HCT116 (cell line): ENCODE measurements at regions not wholly inside any gene's neighbourhood (a gene's known extent, or its start where the extent isn't known, plus 50 kb on each side); places are given as distances from the start of the nearest gene placed in this dataset.

ENCODE experiments used
- ATAC-seq: fragments of 200-7000 bp; cut with Tn5 transposase; 2 replicates; pipeline ENCODE4 v1.9.1; 2020; ENCODE audit warnings: mild to moderate bottlenecking, moderate library complexity
- BruUV-seq: library from RNA; stranded (reverse); fragments of 400-500 nt; replicated peaks from 2 replicates; lab custom pipeline; 2021; lab: Mats Ljungman, UMichigan
- CTCF ChIA-PET: fragments of 300-600 bp; sonication (Branson Sonifier 250); formaldehyde crosslinking; loops from one replicate; lab custom pipeline; 2021; ENCODE audit warnings: antibody characterized with exemption; lab: Charles Lee
- POLR2A ChIA-PET: fragments of 300-600, 350-600 bp; sonication (Branson Sonifier 250); formaldehyde crosslinking; loops from one replicate; lab custom pipeline; 2021; ENCODE audit warnings: antibody characterized with exemption; lab: Charles Lee
- RAD21 ChIA-PET, 2 experiments: fragments of 300-600 bp; sonication (Branson Sonifier 250); formaldehyde crosslinking; loops; one replicate each; lab custom pipeline; 2023; ENCODE audit warnings: low total read pairs in 2 of 2; ENCODE audit not compliant: uncharacterized antibody in 2 of 2, unreplicated experiment in 2 of 2, low non-redundant PET in 1 of 2; lab: Charles Lee
- DNase-seq: peaks from one replicate; pipeline ENCODE4 v3.0.0-alpha.2; 2010; ENCODE audit warnings: low read depth, low spot score
- H2AFZ ChIP-seq: fragments of 200-600 bp; shearing (Covaris generic), sonication (generic); 2 replicates; pipeline ENCODE4 v1.6.1; 2017; ENCODE audit warnings: low read depth, mixed run types, mixed read lengths, antibody characterized with exemption, low read length; ENCODE audit not compliant: poor library complexity, severe bottlenecking
- H3K27ac ChIP-seq: 2 replicates; pipeline ENCODE4 v1.5.1; 2012; ENCODE audit warnings: low read depth, low read length
- H3K27me3 ChIP-seq: fragments of 200-600 bp; sonication (generic); 2 replicates; pipeline ENCODE4 v1.6.1; 2016; ENCODE audit warnings: mixed run types, low read length, mixed read lengths; ENCODE audit not compliant: insufficient read depth
- H3K36me3 ChIP-seq, 2 experiments: fragments of 200-500 bp in 1 of 2; fragments of 200-600 bp in 1 of 2; sonication (Bioruptor generic) in 1 of 2; sonication (generic) in 1 of 2; 2 replicates each; pipeline versions ENCODE4 v1.5.1 to v1.6.1; 2014 to 2016; ENCODE audit warnings: low read length in 2 of 2, inconsistent platforms in 1 of 2, mixed read lengths in 1 of 2, mixed run types in 1 of 2; ENCODE audit not compliant: insufficient read depth in 2 of 2, control insufficient read depth in 1 of 2
- H3K4me1 ChIP-seq, 2 experiments: fragments of 200-600 bp in 1 of 2; sonication (generic) in 1 of 2; 2 replicates each; pipeline versions ENCODE4 v1.5.1 to v1.6.1; 2012 to 2017; ENCODE audit warnings: low read length in 2 of 2, inconsistent platforms in 1 of 2, mild to moderate bottlenecking in 1 of 2, mixed read lengths in 1 of 2, mixed run types in 1 of 2, moderate library complexity in 1 of 2; ENCODE audit not compliant: insufficient read depth in 2 of 2, control insufficient read depth in 1 of 2
- H3K4me2 ChIP-seq: fragments of 200-600 bp; sonication (generic); 2 replicates; pipeline ENCODE4 v1.6.1; 2017; ENCODE audit warnings: mixed run types, low read length, mixed read lengths
- H3K4me3 ChIP-seq, 2 experiments: fragments of 200-600 bp in 1 of 2; sonication (generic) in 1 of 2; replicated peaks in 1 of 2; 2 replicates each; pipeline ENCODE4 v1.5.1; 2011 to 2016; ENCODE audit warnings: low read length in 2 of 2, control low read depth in 1 of 2, low read depth in 1 of 2, mild to moderate bottlenecking in 1 of 2, mixed read lengths in 1 of 2, mixed run types in 1 of 2
- H3K79me2 ChIP-seq: fragments of 200-600 bp; sonication (generic); 2 replicates; pipeline ENCODE4 v1.6.1; 2017; ENCODE audit warnings: mild to moderate bottlenecking, mixed run types, low read length, moderate library complexity, mixed read lengths; ENCODE audit not compliant: insufficient read depth
- H3K9ac ChIP-seq: fragments of 200-600 bp; sonication (generic); 2 replicates; pipeline ENCODE4 v1.6.1; 2016; ENCODE audit warnings: low read length, mixed read lengths
- H3K9me2 ChIP-seq: fragments of 200-600 bp; sonication (generic), shearing (Covaris generic); 2 replicates; pipeline ENCODE4 v1.6.1; 2017; ENCODE audit warnings: mixed run types, mild to moderate bottlenecking, moderate library complexity; ENCODE audit not compliant: insufficient read depth
- H3K9me3 ChIP-seq, 2 experiments: fragments of 200-500 bp in 1 of 2; fragments of 200-600 bp in 1 of 2; sonication (Bioruptor generic) in 1 of 2; sonication (generic) in 1 of 2; 2 replicates each; pipeline ENCODE4 v1.6.1; 2014 to 2017; ENCODE audit warnings: low read length in 2 of 2, mixed read lengths in 2 of 2, inconsistent platforms in 1 of 2, low read depth in 1 of 2, mild to moderate bottlenecking in 1 of 2, mixed run types in 1 of 2, moderate library complexity in 1 of 2; ENCODE audit not compliant: control insufficient read depth in 1 of 2, insufficient read depth in 1 of 2
- H4K20me1 ChIP-seq: fragments of 200-600 bp; sonication (generic), shearing (Covaris generic); 2 replicates; pipeline ENCODE4 v1.6.1; 2017; ENCODE audit warnings: mixed run types, mild to moderate bottlenecking, moderate library complexity; ENCODE audit not compliant: insufficient read depth
- CEBPB ChIP-seq: IDR thresholded peaks from 2 replicates; pipeline ENCODE4 v1.6.1; 2012; ENCODE audit warnings: low read depth
- EGR1 ChIP-seq: IDR thresholded peaks from 2 replicates; pipeline ENCODE4 v1.6.1; 2012; ENCODE audit warnings: low read depth
- ELF1 ChIP-seq: IDR thresholded peaks from 2 replicates; pipeline ENCODE4 v1.6.1; 2012; ENCODE audit warnings: low read depth, borderline replicate concordance
- EZH2 ChIP-seq: fragments of 200-600 bp; sonication (generic); IDR thresholded peaks from 2 replicates; pipeline ENCODE4 v1.6.1; 2017; ENCODE audit warnings: antibody characterized with exemption, mixed run types
- EZH2phosphoT487 ChIP-seq: fragments of 200-600 bp; IDR thresholded peaks from 2 replicates; pipeline ENCODE4 v1.6.1; 2018; ENCODE audit warnings: antibody characterized with exemption, borderline replicate concordance
- RAD21 ChIP-seq: IDR thresholded peaks from 2 replicates; pipeline ENCODE4 v1.6.1; 2012; ENCODE audit warnings: low read depth, mild to moderate bottlenecking
- REST ChIP-seq: IDR thresholded peaks from 2 replicates; pipeline ENCODE4 v1.6.1; 2012; ENCODE audit warnings: low read depth
- SIN3A ChIP-seq: IDR thresholded peaks from 2 replicates; pipeline ENCODE4 v1.6.1; 2012; ENCODE audit warnings: low read depth
- SP1 ChIP-seq: IDR thresholded peaks from 2 replicates; pipeline ENCODE4 v1.6.1; 2012; ENCODE audit warnings: low read depth
- SRF ChIP-seq: IDR thresholded peaks from 2 replicates; pipeline ENCODE4 v1.6.1; 2012; ENCODE audit warnings: low read depth
- YY1 ChIP-seq: IDR thresholded peaks from 2 replicates; pipeline ENCODE4 v1.6.1; 2011; ENCODE audit warnings: low read length, low read depth, moderate library complexity, mild to moderate bottlenecking; ENCODE audit not compliant: insufficient replicate concordance; ENCODE audit errors: extremely low read depth
- ZBTB33 ChIP-seq: IDR thresholded peaks from 2 replicates; pipeline ENCODE4 v1.6.1; 2011; ENCODE audit warnings: mild to moderate bottlenecking, low read length, moderate library complexity; ENCODE audit not compliant: insufficient replicate concordance; ENCODE audit errors: extremely low read depth
- intact Hi-C: fragments of 100-400 bp; cut with micrococcal nuclease; formaldehyde crosslinking; loops from 2 replicates; pipeline ENCODE4 v1.10.0; 2022
- TF ChIP-seq, protein P1 (sequence below): IDR thresholded peaks from 2 replicates; pipeline ENCODE4 v1.6.1; 2012

- no peak overlapping the region for H3K9ac ChIP-seq
- H3K79me2 ChIP-seq: no peaks in the 10 kb centered on the region
- no peaks in the 10 kb centered on the region for H3K27me3 ChIP-seq
- H2AFZ ChIP-seq: no peak overlapping the region
- no peaks in the 10 kb centered on the region for H3K36me3 ChIP-seq
- no peaks in the 10 kb centered on the region for H3K4me1 ChIP-seq
- BruUV-seq: no TSS peak
- no peak overlapping the region for H3K4me2 ChIP-seq
- ChIA-PET POLR2A (no interaction called here), RAD21 (no interaction called here), CTCF (no interaction called here)
- ATAC-seq (no peak), DNase-seq (no peak)
- intact Hi-C loops: no loop called here
- H3K27ac ChIP-seq: no peak overlapping the region
- H3K4me3 ChIP-seq: no peak overlapping the region
- no peaks in the 10 kb centered on the region for H3K9me2 ChIP-seq
- no peaks in the 10 kb centered on the region for H4K20me1 ChIP-seq
- TF ChIP-seq EZH2phosphoT487: no peak
- TF ChIP-seq EZH2: no peak
- no peak for TF ChIP-seq RAD21
- TF ChIP-seq YY1: no peak
- TF ChIP-seq ZBTB33: no peak
- TF ChIP-seq EGR1: no peak
- no peak for TF ChIP-seq SRF
- H3K9me3 ChIP-seq: peaks cover 13 to 31% of the 10 kb centered on the region in 2 experiments; a peak in 2 of 4 replicates
Observed at GRCh38 chr9:12133416-12133815, 559.8 kb upstream of the TYRP1 start.

DNA sequence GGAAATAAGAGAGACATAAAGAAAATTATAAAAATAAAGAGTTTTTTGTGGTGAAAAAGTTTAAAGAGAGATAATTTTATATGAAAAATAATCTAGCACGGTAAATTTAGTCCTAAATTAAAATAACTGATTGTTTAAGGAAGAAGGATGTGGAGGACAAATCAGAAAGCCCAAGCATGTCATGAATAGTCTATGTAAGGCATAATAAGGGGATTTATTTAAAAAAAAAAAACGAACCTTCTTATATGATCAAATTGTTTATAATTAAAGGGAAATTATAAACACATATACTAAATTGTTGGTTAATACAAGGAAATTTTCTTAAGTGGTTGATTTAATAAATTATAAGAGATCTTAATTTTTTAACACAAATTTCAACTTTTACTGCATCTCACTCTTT is 551.8 kb upstream of the TYRP1 start:
- ChIA-PET CTCF (no interaction called here), POLR2A (no interaction called here), RAD21 (no interaction called here)
- H3K27ac ChIP-seq: no peak overlapping the region
- H3K4me1 ChIP-seq: no peaks in the 10 kb centered on the region
- H3K9me2 ChIP-seq: no peaks in the 10 kb centered on the region
- no peak overlapping the region for H3K4me3 ChIP-seq
- DNase-seq: no peak
- intact Hi-C loops: no loop called here
- H3K79me2 ChIP-seq: no peaks in the 10 kb centered on the region
- no peak overlapping the region for H2AFZ ChIP-seq
- no peaks in the 10 kb centered on the region for H4K20me1 ChIP-seq
- BruUV-seq: no TSS peak
- H3K9ac ChIP-seq: no peak overlapping the region
- peaks cover 31 to 35% of the 10 kb centered on the region in 2 experiments; a peak in 3 of 4 replicates for H3K9me3 ChIP-seq
- H3K27me3 ChIP-seq: no peaks in the 10 kb centered on the region
- H3K4me2 ChIP-seq: no peak overlapping the region
- ATAC-seq: no peak
- H3K36me3 ChIP-seq: no peaks in the 10 kb centered on the region
- TF ChIP-seq, protein P1, sequence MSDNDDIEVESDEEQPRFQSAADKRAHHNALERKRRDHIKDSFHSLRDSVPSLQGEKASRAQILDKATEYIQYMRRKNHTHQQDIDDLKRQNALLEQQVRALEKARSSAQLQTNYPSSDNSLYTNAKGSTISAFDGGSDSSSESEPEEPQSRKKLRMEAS: no peak
- no peak for TF ChIP-seq SP1
- TF ChIP-seq CEBPB: no peak
- no peak for TF ChIP-seq ZBTB33
- TF ChIP-seq ELF1: no peak
- no peak for TF ChIP-seq SIN3A
- TF ChIP-seq EZH2phosphoT487: no peak
- TF ChIP-seq REST: no peak
